OCI-LY3 (cell line): ENCODE measurements at regions not wholly inside any gene's neighbourhood (a gene's known extent, or its start where the extent isn't known, plus 50 kb on each side); places are given as distances from the start of the nearest gene placed in this dataset.

Source experiments
- H2AFZ ChIP-seq: fragments of 200-600, 300-600 bp; shearing (Covaris generic); 2 replicates; pipeline ENCODE4 v1.6.0; 2014; ENCODE audit warnings: antibody characterized with exemption, low read depth, low read length
- H3K27ac ChIP-seq: fragments of 200-600, 300-600 bp; sonication (generic); 2 replicates; pipeline ENCODE4 v1.5.1; 2014; ENCODE audit warnings: mild to moderate bottlenecking, low read length, moderate library complexity, mixed read lengths
- H3K27me3 ChIP-seq: fragments of 200-600, 300-600 bp; sonication (generic); 2 replicates; pipeline ENCODE4 v1.6.1; 2014; ENCODE audit warnings: low read depth, low read length, mixed read lengths
- H3K36me3 ChIP-seq: fragments of 200-600, 300-600 bp; sonication (generic); replicated peaks from 2 replicates; pipeline ENCODE3; 2014; ENCODE audit warnings: low read depth, low read length, mixed read lengths
- H3K4me1 ChIP-seq: fragments of 300-600, 200-600 bp; sonication (generic); 2 replicates; pipeline ENCODE4 v1.6.1; 2014; ENCODE audit warnings: low read length, mixed read lengths
- H3K4me2 ChIP-seq: fragments of 200-600, 300-600 bp; sonication (generic); 2 replicates; pipeline ENCODE4 v1.6.1; 2014; ENCODE audit warnings: low read length, mixed read lengths
- H3K4me3 ChIP-seq: fragments of 300-600, 200-600 bp; sonication (generic); 2 replicates; pipeline ENCODE4 v1.5.1; 2014; ENCODE audit warnings: antibody characterized with exemption, mild to moderate bottlenecking, low read length, moderate library complexity
- H3K79me2 ChIP-seq: fragments of 300-600, 200-600 bp; shearing (Covaris generic); 2 replicates; pipeline ENCODE4 v1.6.1; 2014; ENCODE audit warnings: mild to moderate bottlenecking, low read length, mixed read lengths
- H3K9ac ChIP-seq: fragments of 300-600, 200-600 bp; shearing (Covaris generic); 2 replicates; pipeline ENCODE4 v1.6.0; 2014; ENCODE audit warnings: mild to moderate bottlenecking, low read length, moderate library complexity
- H3K9me3 ChIP-seq: fragments of 200-600, 300-600 bp; shearing (Covaris generic); 2 replicates; pipeline ENCODE4 v1.6.1; 2014; ENCODE audit warnings: low read length, mixed read lengths; ENCODE audit not compliant: insufficient read depth
- H4K20me1 ChIP-seq: fragments of 200-600, 300-600 bp; sonication (generic); 2 replicates; pipeline ENCODE4 v1.6.1; 2016; ENCODE audit warnings: low read length, mixed read lengths; ENCODE audit not compliant: insufficient read depth
- EZH2phosphoT487 ChIP-seq: fragments of 200-600 bp; shearing (Covaris generic); IDR thresholded peaks from 2 replicates; pipeline ENCODE4 v1.6.1; 2018; ENCODE audit warnings: antibody characterized with exemption, mixed run types, low read depth
- TF ChIP-seq, protein P1 (sequence below): fragments of 200-600, 300-600 bp; sonication (generic); IDR thresholded peaks from 2 replicates; pipeline ENCODE4 v1.5.1; 2014; ENCODE audit warnings: antibody characterized with exemption, low read length, low read depth

DNA sequence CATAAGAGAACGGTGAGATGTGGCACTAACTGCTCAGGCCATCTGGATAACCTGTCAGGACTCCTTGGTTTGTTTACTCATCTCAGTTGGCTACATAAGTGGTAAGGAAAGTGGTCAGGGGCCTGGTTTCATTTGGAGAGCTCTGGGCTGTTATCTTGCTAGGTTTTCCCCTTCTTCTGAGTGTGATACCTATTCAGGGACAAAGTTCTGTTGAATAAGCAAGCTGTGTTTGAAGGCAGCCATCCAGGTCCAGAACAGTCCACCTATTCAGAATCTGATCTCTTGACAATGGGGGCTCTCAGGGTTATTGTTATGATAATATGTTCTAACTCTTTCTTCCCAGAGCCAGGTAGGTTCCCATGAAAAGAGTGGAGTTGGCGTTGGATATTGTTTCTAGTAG, 194.9 kb downstream of the PAH start:
- Histone ChIP-seq H3K4me3 (no peak overlapping the region), H3K36me3 (no peaks in the 10 kb centered on the region), H2AFZ (no peak overlapping the region), H3K79me2 (no peaks in the 10 kb centered on the region), H3K9me3 (no peaks in the 10 kb centered on the region), H4K20me1 (no peaks in the 10 kb centered on the region), H3K27me3 (no peaks in the 10 kb centered on the region), H3K4me2 (no peak overlapping the region), H3K4me1 (no peaks in the 10 kb centered on the region), H3K27ac (no peak overlapping the region), H3K9ac (no peak overlapping the region)
- TF ChIP-seq, protein P1, sequence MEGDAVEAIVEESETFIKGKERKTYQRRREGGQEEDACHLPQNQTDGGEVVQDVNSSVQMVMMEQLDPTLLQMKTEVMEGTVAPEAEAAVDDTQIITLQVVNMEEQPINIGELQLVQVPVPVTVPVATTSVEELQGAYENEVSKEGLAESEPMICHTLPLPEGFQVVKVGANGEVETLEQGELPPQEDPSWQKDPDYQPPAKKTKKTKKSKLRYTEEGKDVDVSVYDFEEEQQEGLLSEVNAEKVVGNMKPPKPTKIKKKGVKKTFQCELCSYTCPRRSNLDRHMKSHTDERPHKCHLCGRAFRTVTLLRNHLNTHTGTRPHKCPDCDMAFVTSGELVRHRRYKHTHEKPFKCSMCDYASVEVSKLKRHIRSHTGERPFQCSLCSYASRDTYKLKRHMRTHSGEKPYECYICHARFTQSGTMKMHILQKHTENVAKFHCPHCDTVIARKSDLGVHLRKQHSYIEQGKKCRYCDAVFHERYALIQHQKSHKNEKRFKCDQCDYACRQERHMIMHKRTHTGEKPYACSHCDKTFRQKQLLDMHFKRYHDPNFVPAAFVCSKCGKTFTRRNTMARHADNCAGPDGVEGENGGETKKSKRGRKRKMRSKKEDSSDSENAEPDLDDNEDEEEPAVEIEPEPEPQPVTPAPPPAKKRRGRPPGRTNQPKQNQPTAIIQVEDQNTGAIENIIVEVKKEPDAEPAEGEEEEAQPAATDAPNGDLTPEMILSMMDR: no peak
- no peak for TF ChIP-seq EZH2phosphoT487

DNA sequence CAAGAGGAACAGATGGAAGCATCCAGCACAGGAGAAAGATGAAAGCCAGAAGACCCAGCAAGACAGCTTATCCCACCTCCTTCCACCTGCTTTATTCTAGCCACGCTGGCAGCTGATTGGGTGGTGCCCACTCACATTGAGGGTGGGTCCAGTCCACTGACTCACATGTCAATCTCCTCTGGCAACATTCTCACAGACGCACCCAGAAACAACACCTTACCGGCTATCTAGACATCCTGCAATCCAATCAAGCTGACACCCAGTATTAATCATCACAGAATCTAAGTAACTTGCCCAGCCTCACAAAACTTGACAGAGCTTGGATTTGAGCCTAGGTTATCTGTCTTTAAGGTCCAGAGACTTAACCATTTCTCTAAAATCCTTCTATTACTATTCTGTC, 208.9 kb downstream of the PAH start:
- TF ChIP-seq EZH2phosphoT487: no peak
- TF ChIP-seq, protein P1: no peak
- Histone ChIP-seq H4K20me1 (no peaks in the 10 kb centered on the region), H2AFZ (no peak overlapping the region)

DNA sequence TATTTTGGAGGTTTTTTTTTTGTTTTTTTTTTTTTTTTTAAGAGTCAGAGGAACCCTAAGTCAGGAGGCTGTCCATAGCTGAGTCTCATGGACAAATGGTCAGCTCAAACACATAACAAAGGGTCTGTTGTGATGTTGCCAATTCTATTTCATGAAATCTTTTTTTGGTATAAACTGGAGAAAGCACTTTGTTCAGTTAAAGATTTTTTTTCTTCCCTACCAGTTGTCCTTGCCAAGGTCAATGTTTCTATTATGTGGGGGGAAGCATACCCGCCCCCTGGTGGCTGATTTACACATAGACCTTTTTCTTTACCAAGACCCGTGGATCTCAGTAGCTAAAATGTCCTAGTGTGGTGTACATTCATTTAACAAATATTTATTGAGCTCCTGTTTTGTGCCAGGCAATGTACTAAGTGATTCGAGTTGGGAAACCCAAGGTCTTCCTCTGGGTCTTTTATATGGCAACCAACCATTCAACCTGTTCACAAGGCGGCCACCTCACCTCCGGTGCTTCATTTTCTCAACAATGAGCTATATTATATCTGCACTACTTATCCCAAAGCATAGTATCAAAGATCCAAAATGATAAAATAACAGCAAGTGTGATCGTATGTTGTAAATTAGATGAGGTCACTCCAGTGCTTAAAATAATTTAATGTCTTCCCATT, 214.5 kb downstream of the PAH start:
- Histone ChIP-seq H3K4me2 (no peak overlapping the region), H2AFZ (no peak overlapping the region), H3K4me1 (peaks cover 7% of the 10 kb centered on the region), H3K27me3 (0 out of 2 replicates have a peak, but pooled peaks cover 5% of the 10 kb centered on the region), H4K20me1 (no peaks in the 10 kb centered on the region), H3K79me2 (no peaks in the 10 kb centered on the region), H3K9me3 (no peaks in the 10 kb centered on the region), H3K4me3 (no peak overlapping the region), H3K36me3 (no peaks in the 10 kb centered on the region), H3K27ac (no peak overlapping the region), H3K9ac (no peak overlapping the region)
- TF ChIP-seq, protein P1: peak; percentile 74
- TF ChIP-seq EZH2phosphoT487: no peak

More for the DNA sequence above, 208.9 kb downstream of the PAH start:
- H3K4me1 ChIP-seq: peaks cover 7% of the 10 kb centered on the region
- no peak overlapping the region for H3K4me3 ChIP-seq
- H3K9ac ChIP-seq: no peak overlapping the region
- H3K27me3 ChIP-seq: 0 out of 2 replicates have a peak, but pooled peaks cover 5% of the 10 kb centered on the region
- no peaks in the 10 kb centered on the region for H3K9me3 ChIP-seq
- H3K79me2 ChIP-seq: no peaks in the 10 kb centered on the region
- H3K36me3 ChIP-seq: no peaks in the 10 kb centered on the region
- no peak overlapping the region for H3K27ac ChIP-seq
- H3K4me2 ChIP-seq: no peak overlapping the region

DNA sequence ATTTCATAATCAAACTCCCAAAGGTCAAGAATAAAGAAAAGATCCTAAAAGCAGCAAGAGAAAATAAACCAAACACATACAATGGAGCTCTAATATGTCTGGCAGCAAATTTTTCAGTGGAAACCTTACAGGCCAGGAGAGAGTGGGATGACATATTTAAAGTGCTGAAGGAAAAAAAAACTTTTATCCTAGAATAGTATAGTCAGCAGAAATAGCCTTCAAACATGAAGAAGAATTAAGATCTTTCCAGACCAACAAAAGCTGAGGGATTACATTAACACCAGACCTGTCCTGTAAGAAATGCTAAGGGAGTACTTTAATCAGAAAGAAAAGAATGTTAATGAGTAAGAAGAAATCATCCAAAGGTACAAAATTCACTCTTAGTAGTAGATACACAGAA, 215.7 kb upstream of the IGF1 start:
- H3K79me2 ChIP-seq: no peaks in the 10 kb centered on the region
- no peak for TF ChIP-seq EZH2phosphoT487
- TF ChIP-seq, protein P1: no peak
- no peak overlapping the region for H3K4me3 ChIP-seq
- no peak overlapping the region for H3K27ac ChIP-seq
- no peak overlapping the region for H2AFZ ChIP-seq
- no peaks in the 10 kb centered on the region for H3K36me3 ChIP-seq
- no peak overlapping the region for H3K4me2 ChIP-seq
- no peaks in the 10 kb centered on the region for H3K27me3 ChIP-seq
- no peaks in the 10 kb centered on the region for H3K4me1 ChIP-seq
- no peak overlapping the region for H3K9ac ChIP-seq
- H3K9me3 ChIP-seq: no peaks in the 10 kb centered on the region
- no peaks in the 10 kb centered on the region for H4K20me1 ChIP-seq
